Esophagus muscularis mucosa (tissue), 4 donors: ENCODE measurements at regions not wholly inside any gene's neighbourhood (a gene's known extent, or its start where the extent isn't known, plus 50 kb on each side); places are given as distances from the start of the nearest gene placed in this dataset.

Experiments used
- DNase-seq: peaks from one replicate; pipeline ENCODE4 v3.0.0-alpha.2; 2017; ENCODE audit errors: extremely low spot score
- H3K27ac ChIP-seq, 4 donors: fragments of 200-600 bp; sonication (generic); replicated peaks in 1 of 4; 1 replicate in 3 of 4; 2 replicates in 1 of 4; pipeline ENCODE4 v1.5.1; 2016 to 2019; ENCODE audit warnings: mild to moderate bottlenecking in 1 of 4
- H3K27me3 ChIP-seq, 4 donors: fragments of 200-600 bp; sonication (generic); one replicate each; pipeline versions ENCODE4 v1.5.1 to v1.6.0; 2016 to 2019
- H3K36me3 ChIP-seq, 4 donors: fragments of 200-600 bp; sonication (generic); one replicate each; pipeline ENCODE4 v1.5.1; 2016 to 2019
- H3K4me1 ChIP-seq, 4 donors: fragments of 200-600 bp; sonication (generic); one replicate each; pipeline ENCODE4 v1.5.1; 2016 to 2019
- H3K4me3 ChIP-seq, 4 donors: fragments of 200-600 bp; sonication (generic); 1 replicate in 2 of 4; 2 replicates in 2 of 4; pipeline ENCODE4 v1.5.1; 2016 to 2019; ENCODE audit warnings: mild to moderate bottlenecking in 4 of 4, moderate library complexity in 1 of 4
- H3K9me3 ChIP-seq, 4 donors: fragments of 200-600 bp; sonication (generic); 1 replicate in 3 of 4; 2 replicates in 1 of 4; pipeline ENCODE4 v1.5.1; 2016 to 2019
- CTCF ChIP-seq, 3 experiments: fragments of 200-600 bp in 2 of 3; fragments of 450-650 bp in 1 of 3; sonication (generic) in 2 of 3; IDR thresholded peaks; one replicate each; pipeline ENCODE4 v1.5.1; 2017 to 2019; ENCODE audit warnings: antibody characterized with exemption in 3 of 3, mild to moderate bottlenecking in 2 of 3, moderate library complexity in 1 of 3
- EP300 ChIP-seq: sonication (generic); formaldehyde crosslinking; IDR thresholded peaks from one replicate; pipeline ENCODE4 v1.6.1; 2017; ENCODE audit warnings: antibody characterized with exemption
- POLR2A ChIP-seq: fragments of 450-650 bp; IDR thresholded peaks from one replicate; pipeline ENCODE4 v1.6.1; 2017; ENCODE audit warnings: antibody characterized with exemption, moderate library complexity, mild to moderate bottlenecking, low read depth
- POLR2AphosphoS5 ChIP-seq, 2 donors: sonication (generic); formaldehyde crosslinking; IDR thresholded peaks; one replicate each; pipeline ENCODE4 v1.6.1; 2017; ENCODE audit warnings: antibody characterized with exemption in 2 of 2
- WGBS: methylation state at CpG from one replicate; pipeline ENCODE4 v1.1.5; 2018; 5-methylcytosine and 5-hydroxymethylcytosine counted together
- intact Hi-C: fragments of 100-400 bp; cut with DNase I; formaldehyde crosslinking; loops from one replicate; pipeline ENCODE4 v1.15.1; 2023

- Histone ChIP-seq H3K27ac (no peak overlapping the region), H3K27me3 (no peaks in the 10 kb centered on the region), H3K4me1 (no peaks in the 10 kb centered on the region), H3K4me3 (no peak overlapping the region), H3K9me3 (no peaks in the 10 kb centered on the region), H3K36me3 (no peaks in the 10 kb centered on the region)
- TF ChIP-seq POLR2AphosphoS5 (IDR thresholded peaks at IDR 0.05) (no peak), POLR2A (no peak), CTCF (IDR thresholded peaks at IDR 0.05) (no peak)
- 97% methylated on average over 1 of the region's 1 CpG for WGBS
- intact Hi-C loops, result no loop called here
- no peak for DNase-seq
Observed at GRCh38 chr12:89289720-89290119, 62.6 kb downstream of the DUSP6 start.

GRCh38 chr12:89288959-89289358 lies 63.3 kb downstream of the DUSP6 start:
- DNase-seq, result no peak
- no peak overlapping the region for H3K4me3 ChIP-seq
- intact Hi-C loops, result no loop called here

GRCh38 chr12:89286501-89286900 lies 65.8 kb downstream of the DUSP6 start:
- intact Hi-C loops, result no loop called here
- Histone ChIP-seq H3K4me1 (peaks cover 0 to 5% (median 4%) of the 10 kb centered on the region in 4 donors), H3K36me3 (no peaks in the 10 kb centered on the region), H3K27me3 (no peaks in the 10 kb centered on the region), H3K27ac (no peak overlapping the region), H3K4me3 (no peak overlapping the region), H3K9me3 (no peaks in the 10 kb centered on the region)
- 79% methylated on average over 3 of the region's 3 CpGs for WGBS
- no peak for TF ChIP-seq POLR2AphosphoS5 (IDR thresholded peaks at IDR 0.05)
- no peak for TF ChIP-seq EP300
- TF ChIP-seq POLR2A, result no peak
- TF ChIP-seq CTCF (IDR thresholded peaks at IDR 0.05), result no peak
- DNase-seq, result no peak

More at GRCh38 chr12:89288959-89289358, 63.3 kb downstream of the DUSP6 start:
- no peaks in the 10 kb centered on the region for H3K9me3 ChIP-seq
- H3K4me1 ChIP-seq, result no peaks in the 10 kb centered on the region
- no peak overlapping the region for H3K27ac ChIP-seq
- TF ChIP-seq POLR2A, result no peak
- TF ChIP-seq EP300, result no peak
- no peak for TF ChIP-seq CTCF (IDR thresholded peaks at IDR 0.05)
- no peak for TF ChIP-seq POLR2AphosphoS5 (IDR thresholded peaks at IDR 0.05)
- no peaks in the 10 kb centered on the region for H3K27me3 ChIP-seq
- no peaks in the 10 kb centered on the region for H3K36me3 ChIP-seq

- Histone ChIP-seq H3K36me3 (no peaks in the 10 kb centered on the region), H3K27ac (peak overlapping the region in 1 of 4 donors; percentile 12), H3K4me3 (no peak overlapping the region), H3K4me1 (peaks cover 4 to 14% (median 13%) of the 10 kb centered on the region in 4 donors), H3K9me3 (no peaks in the 10 kb centered on the region), H3K27me3 (no peaks in the 10 kb centered on the region)
- intact Hi-C loops, result no loop called here
- TF ChIP-seq POLR2A, result no peak
- no peak for TF ChIP-seq CTCF (IDR thresholded peaks at IDR 0.05)
- no peak for TF ChIP-seq EP300
- TF ChIP-seq POLR2AphosphoS5 (IDR thresholded peaks at IDR 0.05), result no peak
- WGBS, result 85% methylated on average over 4 of the region's 4 CpGs
- no peak for DNase-seq
Observed at GRCh38 chr12:89281539-89281867, 70.8 kb downstream of the DUSP6 start.

- peak overlapping the region in 1 of 4 donors; percentile 12 for H3K27ac ChIP-seq
Observed at GRCh38 chr12:89280833-89281538, 71.3 kb downstream of the DUSP6 start.

More at GRCh38 chr12:89280833-89281538, 71.3 kb downstream of the DUSP6 start:
- no peak overlapping the region for H3K4me3 ChIP-seq
- no peak for DNase-seq
- TF ChIP-seq POLR2AphosphoS5 (IDR thresholded peaks at IDR 0.05) (no peak), POLR2A (no peak), EP300 (no peak), CTCF (IDR thresholded peaks at IDR 0.05) (no peak)
- H3K27me3 ChIP-seq, result no peaks in the 10 kb centered on the region
- no peaks in the 10 kb centered on the region for H3K36me3 ChIP-seq
- H3K4me1 ChIP-seq, result peaks cover 4 to 14% (median 13%) of the 10 kb centered on the region in 4 donors
- H3K9me3 ChIP-seq, result no peaks in the 10 kb centered on the region
- intact Hi-C loops, result no loop called here
- WGBS, result 57% methylated on average over 5 of the region's 5 CpGs
